ENCODE measurements at regions not wholly inside any gene's neighbourhood (a gene's known extent, or its start where the extent isn't known, plus 50 kb on each side); places are given as distances from the start of the nearest gene placed in this dataset.

DNA sequence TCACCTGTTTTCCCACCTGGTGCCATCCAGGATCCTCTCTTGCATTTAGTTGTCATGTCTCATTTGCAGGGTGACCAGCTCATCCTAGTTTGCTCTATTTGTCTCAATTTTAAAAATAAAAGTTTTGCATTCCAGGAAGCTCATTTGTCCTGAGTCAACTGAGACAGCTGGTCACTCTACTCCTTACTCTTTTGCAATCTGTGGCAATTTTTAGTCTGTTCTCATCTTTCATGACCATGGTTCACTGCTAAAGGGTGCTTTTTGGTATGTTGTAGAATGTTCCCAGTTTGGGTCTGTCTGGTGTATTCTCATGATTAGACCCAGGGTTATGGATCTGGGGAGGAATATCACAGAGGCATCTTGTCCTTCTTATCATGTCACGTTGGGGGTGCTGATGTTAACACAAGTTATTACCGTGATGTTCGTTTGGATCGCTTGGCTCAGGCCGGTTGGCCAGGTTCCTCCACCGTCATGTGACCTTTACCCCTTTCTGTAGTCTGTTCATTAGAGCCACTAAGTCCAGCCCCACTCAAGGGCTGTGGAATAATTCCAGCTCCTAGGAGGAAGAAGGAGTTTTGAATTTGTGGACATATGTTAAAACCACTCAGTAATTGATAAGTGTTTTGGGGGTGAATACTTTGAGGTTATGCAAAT lies 103.3 kb upstream of the IGFBP3 start:
- no peak for FAIRE-seq
- DNase-seq (ENCODE audit: insufficient read length, low spot score), result no peak
- TF ChIP-seq, protein P1, sequence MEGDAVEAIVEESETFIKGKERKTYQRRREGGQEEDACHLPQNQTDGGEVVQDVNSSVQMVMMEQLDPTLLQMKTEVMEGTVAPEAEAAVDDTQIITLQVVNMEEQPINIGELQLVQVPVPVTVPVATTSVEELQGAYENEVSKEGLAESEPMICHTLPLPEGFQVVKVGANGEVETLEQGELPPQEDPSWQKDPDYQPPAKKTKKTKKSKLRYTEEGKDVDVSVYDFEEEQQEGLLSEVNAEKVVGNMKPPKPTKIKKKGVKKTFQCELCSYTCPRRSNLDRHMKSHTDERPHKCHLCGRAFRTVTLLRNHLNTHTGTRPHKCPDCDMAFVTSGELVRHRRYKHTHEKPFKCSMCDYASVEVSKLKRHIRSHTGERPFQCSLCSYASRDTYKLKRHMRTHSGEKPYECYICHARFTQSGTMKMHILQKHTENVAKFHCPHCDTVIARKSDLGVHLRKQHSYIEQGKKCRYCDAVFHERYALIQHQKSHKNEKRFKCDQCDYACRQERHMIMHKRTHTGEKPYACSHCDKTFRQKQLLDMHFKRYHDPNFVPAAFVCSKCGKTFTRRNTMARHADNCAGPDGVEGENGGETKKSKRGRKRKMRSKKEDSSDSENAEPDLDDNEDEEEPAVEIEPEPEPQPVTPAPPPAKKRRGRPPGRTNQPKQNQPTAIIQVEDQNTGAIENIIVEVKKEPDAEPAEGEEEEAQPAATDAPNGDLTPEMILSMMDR (IDR thresholded peaks at IDR 0.05; ENCODE audit: insufficient read depth, missing control alignments), result no peak

DNA sequence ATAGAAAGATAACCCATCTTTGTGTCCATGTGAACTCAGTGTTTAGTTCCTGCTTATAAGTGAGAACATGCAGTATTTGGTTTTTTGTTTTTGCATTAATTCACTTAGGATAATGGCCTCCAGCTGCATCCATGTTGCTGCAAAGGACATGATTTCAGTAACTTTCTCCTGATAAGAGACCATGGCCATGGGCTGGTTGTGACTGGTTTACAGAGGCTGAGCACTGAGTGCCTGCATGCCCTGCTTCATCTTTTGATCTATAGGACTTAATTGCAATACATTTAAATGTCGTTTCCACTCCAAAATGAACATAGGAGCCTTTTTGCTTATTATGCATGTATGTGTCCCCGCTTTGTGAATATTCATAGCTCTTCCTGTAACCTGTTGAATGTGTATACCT lies 101.3 kb upstream of the IGFBP3 start:
- no peak for FAIRE-seq
- TF ChIP-seq, protein P1 (IDR thresholded peaks at IDR 0.05; ENCODE audit: insufficient read depth, missing control alignments), result no peak
- no peak for DNase-seq (ENCODE audit: insufficient read length, low spot score)

DNA sequence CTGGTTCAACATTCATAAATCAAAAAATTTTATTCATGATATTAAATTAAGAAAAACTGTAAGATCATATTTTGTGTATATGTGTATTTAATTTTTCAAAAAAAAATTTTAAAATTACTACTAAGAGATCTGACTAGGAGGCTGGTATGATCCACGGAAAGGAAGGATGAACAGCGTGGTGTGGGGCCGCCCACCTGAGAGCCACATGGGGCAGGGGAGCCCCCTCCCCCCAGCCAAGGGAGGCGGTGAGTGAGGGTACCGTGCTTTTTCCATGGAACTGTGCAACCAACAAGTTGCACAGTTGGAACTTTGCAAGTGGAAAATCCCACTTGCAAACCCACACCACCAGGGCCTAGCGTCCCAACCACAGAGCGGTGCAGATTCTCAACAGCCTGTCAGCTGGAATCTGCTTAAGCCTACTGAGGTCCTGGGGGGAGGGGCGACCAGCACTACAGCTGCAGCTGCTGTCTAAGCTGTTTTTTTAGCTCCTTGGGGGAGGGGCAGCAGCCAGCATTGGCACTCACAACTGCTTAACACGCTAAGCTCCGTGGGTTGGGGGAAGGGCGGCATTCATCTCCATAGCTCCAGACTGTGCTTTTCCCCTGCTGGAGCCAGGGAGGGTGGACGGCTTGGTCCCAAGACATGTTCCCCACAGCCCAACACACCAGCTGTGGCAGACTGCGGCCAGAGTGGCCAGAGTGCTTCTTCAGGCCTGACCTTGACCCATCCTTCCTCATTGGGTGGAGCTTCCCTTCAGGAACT lies 94.2 kb upstream of the IGFBP3 start:
- no peak for FAIRE-seq

DNA sequence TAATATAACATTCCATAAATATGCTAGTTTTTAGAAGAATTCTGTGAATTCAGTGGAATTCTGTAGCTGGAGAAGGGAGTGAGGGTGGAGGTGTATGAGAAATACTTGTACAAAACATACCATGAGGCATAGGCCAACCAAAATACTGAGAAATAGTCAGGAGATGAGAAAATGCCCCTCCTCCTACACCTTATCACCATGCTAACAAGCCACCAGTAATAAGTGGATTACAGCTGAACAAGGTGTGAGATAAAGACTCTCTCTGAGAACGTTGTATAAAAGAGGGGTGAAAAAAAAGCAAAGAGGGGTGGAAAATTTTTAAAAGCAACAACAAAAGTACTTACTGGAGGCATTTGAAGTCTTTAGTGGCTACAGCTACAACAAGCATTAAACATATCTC lies 90.4 kb upstream of the IGFBP3 start:
- no peak for FAIRE-seq
- TF ChIP-seq, protein P1 (IDR thresholded peaks at IDR 0.05; ENCODE audit: insufficient read depth, missing control alignments), result no peak
- no peak for DNase-seq (ENCODE audit: insufficient read length, low spot score)

More for the DNA sequence above, 94.2 kb upstream of the IGFBP3 start:
- TF ChIP-seq, protein P1 (IDR thresholded peaks at IDR 0.05; ENCODE audit: insufficient read depth, missing control alignments), result no peak
- no peak for DNase-seq (ENCODE audit: insufficient read length, low spot score)

DNA sequence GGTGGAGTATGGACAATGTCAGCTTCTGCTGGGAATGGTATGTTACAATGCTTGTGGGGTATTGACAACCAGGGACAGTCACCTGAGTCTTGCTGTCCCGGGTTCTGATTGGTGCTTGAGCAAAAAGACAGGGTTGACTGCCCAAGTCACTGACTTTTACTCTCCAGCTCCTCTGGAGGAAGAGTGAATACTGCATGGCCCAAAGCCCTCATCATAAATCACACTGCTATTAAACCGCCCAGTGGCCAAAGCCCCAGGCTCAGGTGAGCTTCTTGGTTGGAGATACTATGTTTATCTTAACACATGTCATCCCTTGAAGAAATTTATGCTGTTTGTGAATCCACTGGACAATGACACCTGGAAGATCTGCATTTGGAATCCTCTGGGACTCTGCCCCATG lies 90.0 kb upstream of the IGFBP3 start:
- DNase-seq (ENCODE audit: insufficient read length, low spot score), result no peak
- no peak for FAIRE-seq
- TF ChIP-seq, protein P1 (IDR thresholded peaks at IDR 0.05; ENCODE audit: insufficient read depth, missing control alignments), result no peak

DNA sequence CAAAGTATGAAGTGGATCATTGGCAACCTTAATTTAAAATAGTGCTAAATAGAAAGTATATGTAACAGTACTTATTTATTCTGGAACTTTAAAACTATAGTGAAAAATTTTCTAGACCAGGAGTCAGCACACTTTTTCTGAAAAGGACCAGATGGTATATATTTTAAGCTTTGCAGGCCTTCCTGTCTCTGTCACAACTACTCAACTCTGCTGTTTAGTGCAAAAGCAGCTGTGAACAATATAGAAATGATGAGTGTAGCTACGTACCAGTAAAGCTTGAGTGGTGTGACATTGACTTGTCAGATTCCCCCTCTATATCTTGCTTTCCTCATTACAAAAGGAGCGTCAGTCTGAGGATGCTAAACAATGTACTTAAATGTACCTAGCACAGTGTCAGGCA lies 88.1 kb upstream of the IGFBP3 start:
- no peak for DNase-seq (ENCODE audit: insufficient read length, low spot score)
- no peak for FAIRE-seq
- TF ChIP-seq, protein P1 (IDR thresholded peaks at IDR 0.05; ENCODE audit: insufficient read depth, missing control alignments), result no peak
